PC-9 (cell line): ENCODE measurements at regions not wholly inside any gene's neighbourhood (a gene's known extent, or its start where the extent isn't known, plus 50 kb on each side); places are given as distances from the start of the nearest gene placed in this dataset.

Experiments
- BruUV-seq: library from RNA; stranded (reverse); fragments of 400-500 nt; replicated peaks from 2 replicates; lab custom pipeline; 2021; lab: Mats Ljungman, UMichigan
- CTCF ChIA-PET: fragments of 300-600 bp; sonication (Branson Sonifier 250); formaldehyde crosslinking; loops from one replicate; lab custom pipeline; 2022; ENCODE audit warnings: antibody characterized with exemption; lab: Charles Lee
- POLR2A ChIA-PET: fragments of 300-600 bp; sonication (Branson Sonifier 250); formaldehyde crosslinking; loops from one replicate; lab custom pipeline; 2022; ENCODE audit warnings: antibody characterized with exemption; ENCODE audit not compliant: unreplicated experiment; lab: Charles Lee
- DNase-seq, 2 experiments: peaks; one replicate each; pipeline versions ENCODE4 v3.0.0 to v3.0.0-alpha.2; 2015 to 2022; ENCODE audit warnings: mixed read lengths in 1 of 2
- H2AFZ ChIP-seq: fragments of 200-600 bp; sonication (generic); 2 replicates; pipeline ENCODE4 v1.8.1; 2017; ENCODE audit warnings: antibody characterized with exemption
- H3F3A ChIP-seq: fragments of 200-600 bp; sonication (generic); 2 replicates; pipeline ENCODE4 v1.8.1; 2017; ENCODE audit warnings: antibody characterized with exemption, mild to moderate bottlenecking, low read depth; ENCODE audit not compliant: insufficient read depth
- H3K27ac ChIP-seq: fragments of 200-600 bp; sonication (generic); 2 replicates; pipeline ENCODE4 v1.6.1; 2016; ENCODE audit warnings: mixed run types
- H3K27me3 ChIP-seq: fragments of 200-600 bp; sonication (generic); 2 replicates; pipeline ENCODE4 v1.6.1; 2016; ENCODE audit warnings: low read depth, mixed run types; ENCODE audit not compliant: insufficient read depth
- H3K36me3 ChIP-seq: fragments of 200-600 bp; sonication (generic); 2 replicates; pipeline ENCODE4 v1.6.1; 2016; ENCODE audit warnings: low read depth, mixed run types
- H3K4me1 ChIP-seq: fragments of 200-600 bp; sonication (generic); replicated peaks from 2 replicates; pipeline ENCODE4 v1.6.1; 2016; ENCODE audit warnings: mixed run types; ENCODE audit not compliant: insufficient read depth
- H3K4me2 ChIP-seq: fragments of 200-600 bp; sonication (generic); 2 replicates; pipeline ENCODE4 v1.6.1; 2017; ENCODE audit warnings: mixed run types
- H3K4me3 ChIP-seq: fragments of 200-600 bp; sonication (generic); 2 replicates; pipeline ENCODE4 v1.6.1; 2016; ENCODE audit warnings: mixed run types
- H3K79me2 ChIP-seq: fragments of 200-600 bp; sonication (generic); 2 replicates; pipeline ENCODE4 v1.6.1; 2017; ENCODE audit warnings: low read depth, mixed run types
- H3K9me2 ChIP-seq: fragments of 200-600 bp; sonication (generic); 2 replicates; pipeline ENCODE4 v1.8.1; 2017; ENCODE audit warnings: mild to moderate bottlenecking; ENCODE audit not compliant: insufficient read depth
- H3K9me3 ChIP-seq: fragments of 200-600 bp; sonication (generic); 2 replicates; pipeline ENCODE4 v1.8.1; 2016; ENCODE audit warnings: low read depth; ENCODE audit not compliant: insufficient read depth
- H4K20me1 ChIP-seq: fragments of 200-600 bp; sonication (generic); 2 replicates; pipeline ENCODE4 v1.8.1; 2017; ENCODE audit not compliant: insufficient read depth
- EZH2 ChIP-seq: fragments of 200-600 bp; sonication (generic); IDR thresholded peaks from 2 replicates; pipeline ENCODE4 v1.8.0; 2017; ENCODE audit warnings: antibody characterized with exemption, low read depth
- intact Hi-C: fragments of 100-400 bp; cut with micrococcal nuclease; formaldehyde crosslinking; loops from one replicate; pipeline ENCODE4 v1.10.0; 2022; ENCODE audit not compliant: unreplicated experiment
- TF ChIP-seq, protein P1 (sequence below): fragments of 200-600 bp; sonication (generic); conservative IDR thresholded peaks from 2 replicates; pipeline ENCODE4 v1.6.1; 2017; ENCODE audit warnings: mixed run types, antibody characterized with exemption, mild to moderate bottlenecking, moderate library complexity

- 0 out of 2 replicates have a peak overlapping the region, but pooled peaks have one; percentile 23 for H3K4me2 ChIP-seq
- CTCF ChIA-PET, result no interaction called here
- peaks cover 14% of the 10 kb centered on the region; the same call in 1 of the 2 replicates for H3K4me1 ChIP-seq
- H3K4me3 ChIP-seq, result no peak overlapping the region
- H3K36me3 ChIP-seq, result no peaks in the 10 kb centered on the region
- POLR2A ChIA-PET, result no interaction called here
- H2AFZ ChIP-seq, result no peak overlapping the region
- H3K9me3 ChIP-seq, result no peaks in the 10 kb centered on the region
- H3K27ac ChIP-seq, result peak overlapping the region; percentile 79
- no peaks in the 10 kb centered on the region for H3K27me3 ChIP-seq
- no peaks in the 10 kb centered on the region for H4K20me1 ChIP-seq
- H3F3A ChIP-seq, result no peaks in the 10 kb centered on the region
- H3K79me2 ChIP-seq, result no peaks in the 10 kb centered on the region
- TF ChIP-seq, protein P1, sequence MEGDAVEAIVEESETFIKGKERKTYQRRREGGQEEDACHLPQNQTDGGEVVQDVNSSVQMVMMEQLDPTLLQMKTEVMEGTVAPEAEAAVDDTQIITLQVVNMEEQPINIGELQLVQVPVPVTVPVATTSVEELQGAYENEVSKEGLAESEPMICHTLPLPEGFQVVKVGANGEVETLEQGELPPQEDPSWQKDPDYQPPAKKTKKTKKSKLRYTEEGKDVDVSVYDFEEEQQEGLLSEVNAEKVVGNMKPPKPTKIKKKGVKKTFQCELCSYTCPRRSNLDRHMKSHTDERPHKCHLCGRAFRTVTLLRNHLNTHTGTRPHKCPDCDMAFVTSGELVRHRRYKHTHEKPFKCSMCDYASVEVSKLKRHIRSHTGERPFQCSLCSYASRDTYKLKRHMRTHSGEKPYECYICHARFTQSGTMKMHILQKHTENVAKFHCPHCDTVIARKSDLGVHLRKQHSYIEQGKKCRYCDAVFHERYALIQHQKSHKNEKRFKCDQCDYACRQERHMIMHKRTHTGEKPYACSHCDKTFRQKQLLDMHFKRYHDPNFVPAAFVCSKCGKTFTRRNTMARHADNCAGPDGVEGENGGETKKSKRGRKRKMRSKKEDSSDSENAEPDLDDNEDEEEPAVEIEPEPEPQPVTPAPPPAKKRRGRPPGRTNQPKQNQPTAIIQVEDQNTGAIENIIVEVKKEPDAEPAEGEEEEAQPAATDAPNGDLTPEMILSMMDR, result no peak
- no peak for TF ChIP-seq EZH2
- no peaks in the 10 kb centered on the region for H3K9me2 ChIP-seq
- intact Hi-C loops, result no loop called here
- BruUV-seq, result no TSS peak
- no peak for DNase-seq
Observed at GRCh38 chr14:97106609-97107008, 309.4 kb downstream of the VRK1 start.

DNA sequence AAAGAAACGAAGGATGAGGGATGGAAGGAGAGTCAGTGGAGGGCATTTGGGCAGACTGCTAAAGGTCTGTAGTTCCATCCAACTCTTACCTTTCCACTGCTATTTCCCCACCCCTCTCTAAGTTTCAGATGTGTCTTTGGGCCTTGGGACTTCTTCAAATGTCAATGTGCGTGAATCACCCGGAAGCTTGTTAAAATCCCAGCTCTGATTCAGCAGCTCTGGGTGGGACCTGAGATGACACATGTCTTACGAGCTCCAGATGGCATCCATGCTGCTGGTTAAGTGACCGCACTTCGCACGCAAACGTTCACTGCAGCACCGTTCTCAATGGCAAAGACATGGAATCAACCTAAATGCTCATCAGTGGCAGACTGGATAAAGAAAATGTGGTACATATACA lies 309.9 kb downstream of the VRK1 start:
- intact Hi-C loops, result no loop called here
- peaks cover 14% of the 10 kb centered on the region; the same call in 1 of the 2 replicates for H3K4me1 ChIP-seq

GRCh38 chr14:97107760-97108159 lies 310.6 kb downstream of the VRK1 start:
- H3K4me2 ChIP-seq, result peak overlapping the region; percentile 31; the same call in 1 of the 2 replicates
- no TSS peak for BruUV-seq
- H3F3A ChIP-seq, result no peaks in the 10 kb centered on the region
- peak overlapping the region; percentile 79 for H3K27ac ChIP-seq
- H3K9me2 ChIP-seq, result no peaks in the 10 kb centered on the region
- no peaks in the 10 kb centered on the region for H4K20me1 ChIP-seq
- DNase-seq, result no peak
- no peak overlapping the region for H2AFZ ChIP-seq
- no peaks in the 10 kb centered on the region for H3K27me3 ChIP-seq
- H3K36me3 ChIP-seq, result no peaks in the 10 kb centered on the region
- ChIA-PET POLR2A (no interaction called here), CTCF (no interaction called here)
- intact Hi-C loops, result no loop called here
- TF ChIP-seq, protein P1, result no peak
- no peak for TF ChIP-seq EZH2
- H3K4me1 ChIP-seq, result peaks cover 14% of the 10 kb centered on the region; the same call in 1 of the 2 replicates
- no peak overlapping the region for H3K4me3 ChIP-seq
- no peaks in the 10 kb centered on the region for H3K9me3 ChIP-seq
- no peaks in the 10 kb centered on the region for H3K79me2 ChIP-seq

More for the DNA sequence above, 309.9 kb downstream of the VRK1 start:
- Histone ChIP-seq H3K4me3 (no peak overlapping the region), H3K9me3 (no peaks in the 10 kb centered on the region), H3K27me3 (no peaks in the 10 kb centered on the region), H3K4me2 (no peak overlapping the region), H4K20me1 (no peaks in the 10 kb centered on the region), H2AFZ (no peak overlapping the region), H3K27ac (peak overlapping the region; percentile 79), H3F3A (no peaks in the 10 kb centered on the region), H3K9me2 (no peaks in the 10 kb centered on the region), H3K36me3 (no peaks in the 10 kb centered on the region), H3K79me2 (no peaks in the 10 kb centered on the region)
- ChIA-PET POLR2A (no interaction called here), CTCF (no interaction called here)
- DNase-seq, result peak in 1 of 2 experiments; percentile 59
- BruUV-seq, result no TSS peak
- TF ChIP-seq, protein P1, result no peak
- no peak for TF ChIP-seq EZH2
